ENCODE measurements at regions not wholly inside any gene's neighbourhood (a gene's known extent, or its start where the extent isn't known, plus 50 kb on each side); places are given as distances from the start of the nearest gene placed in this dataset.

DNA sequence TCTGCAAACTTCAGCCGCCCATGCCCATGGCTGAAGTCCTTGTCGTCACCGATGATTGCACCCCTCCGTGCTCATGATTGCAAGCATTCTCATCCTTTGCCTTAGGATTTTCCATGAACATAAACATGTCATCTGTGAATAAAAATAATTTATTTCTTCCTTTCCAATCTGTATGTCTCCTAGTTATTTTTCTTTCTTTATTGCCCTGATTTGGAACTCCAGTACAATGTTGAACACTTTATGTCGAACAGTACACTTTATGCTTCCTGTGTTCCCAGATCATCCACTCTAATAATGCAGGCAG is 170.9 kb upstream of the SYT6 start:
- TF ChIP-seq, protein P1, sequence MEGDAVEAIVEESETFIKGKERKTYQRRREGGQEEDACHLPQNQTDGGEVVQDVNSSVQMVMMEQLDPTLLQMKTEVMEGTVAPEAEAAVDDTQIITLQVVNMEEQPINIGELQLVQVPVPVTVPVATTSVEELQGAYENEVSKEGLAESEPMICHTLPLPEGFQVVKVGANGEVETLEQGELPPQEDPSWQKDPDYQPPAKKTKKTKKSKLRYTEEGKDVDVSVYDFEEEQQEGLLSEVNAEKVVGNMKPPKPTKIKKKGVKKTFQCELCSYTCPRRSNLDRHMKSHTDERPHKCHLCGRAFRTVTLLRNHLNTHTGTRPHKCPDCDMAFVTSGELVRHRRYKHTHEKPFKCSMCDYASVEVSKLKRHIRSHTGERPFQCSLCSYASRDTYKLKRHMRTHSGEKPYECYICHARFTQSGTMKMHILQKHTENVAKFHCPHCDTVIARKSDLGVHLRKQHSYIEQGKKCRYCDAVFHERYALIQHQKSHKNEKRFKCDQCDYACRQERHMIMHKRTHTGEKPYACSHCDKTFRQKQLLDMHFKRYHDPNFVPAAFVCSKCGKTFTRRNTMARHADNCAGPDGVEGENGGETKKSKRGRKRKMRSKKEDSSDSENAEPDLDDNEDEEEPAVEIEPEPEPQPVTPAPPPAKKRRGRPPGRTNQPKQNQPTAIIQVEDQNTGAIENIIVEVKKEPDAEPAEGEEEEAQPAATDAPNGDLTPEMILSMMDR (IDR thresholded peaks at IDR 0.05) = no peak
- TF ChIP-seq POLR2AphosphoS5 (IDR thresholded peaks at IDR 0.05) = no peak
